CD14-positive monocyte (primary cell): ENCODE measurements at regions not wholly inside any gene's neighbourhood (a gene's known extent, or its start where the extent isn't known, plus 50 kb on each side); places are given as distances from the start of the nearest gene placed in this dataset.
A peak's percentile ranks its signal among the peaks of the same experiment; 100 is the strongest.
"Not testable (repeated sequence)": the region's sequence is repeated elsewhere in the genome, so short reads cannot be mapped to it uniquely, and the experiment has no call there.

ENCODE experiments used
- DNase-seq, 3 donors: peaks; one replicate each; pipeline ENCODE4 v3.0.0-alpha.2; 2011 to 2022
- H2AFZ ChIP-seq: 2 replicates; pipeline ENCODE4 v1.6.0; 2012; ENCODE audit warnings: mild to moderate bottlenecking, low read depth, low read length, inconsistent platforms; ENCODE audit not compliant: insufficient read depth, poor library complexity, severe bottlenecking
- H3K27ac ChIP-seq, 2 donors: 1 replicate in 1 of 2; 2 replicates in 1 of 2; pipeline ENCODE4 v1.5.1; 2012 to 2013; ENCODE audit warnings: low read length in 2 of 2, control low read depth in 1 of 2, inconsistent platforms in 1 of 2, low read depth in 1 of 2, mild to moderate bottlenecking in 1 of 2
- H3K27me3 ChIP-seq, 2 donors: one replicate each; pipeline versions ENCODE4 v1.6.0 to v1.6.1; 2011 to 2013; ENCODE audit warnings: low read length in 2 of 2; ENCODE audit not compliant: control insufficient read depth in 2 of 2, insufficient read depth in 2 of 2
- H3K36me3 ChIP-seq, 2 donors: replicated peaks in 1 of 2; 1 replicate in 1 of 2; 2 replicates in 1 of 2; pipeline versions ENCODE4 v1.5.1 to v1.6.1; 2012 to 2013; ENCODE audit warnings: low read length in 2 of 2, control low read depth in 1 of 2, inconsistent platforms in 1 of 2, mild to moderate bottlenecking in 1 of 2; ENCODE audit not compliant: insufficient read depth in 2 of 2, control insufficient read depth in 1 of 2
- H3K4me1 ChIP-seq, 2 donors: 1 replicate in 1 of 2; 2 replicates in 1 of 2; pipeline versions ENCODE4 v1.5.1 to v1.6.1; 2012 to 2013; ENCODE audit warnings: low read length in 2 of 2, control low read depth in 1 of 2, inconsistent platforms in 1 of 2, mild to moderate bottlenecking in 1 of 2, moderate library complexity in 1 of 2; ENCODE audit not compliant: insufficient read depth in 2 of 2, control insufficient read depth in 1 of 2
- H3K4me2 ChIP-seq: replicated peaks from 2 replicates; pipeline ENCODE3; 2012; ENCODE audit warnings: low read length, moderate library complexity, mild to moderate bottlenecking; ENCODE audit not compliant: poor library complexity, severe bottlenecking; ENCODE audit errors: extremely low read depth
- H3K4me3 ChIP-seq, 3 experiments: fragments of 200-600 bp in 1 of 3; sonication (generic) in 1 of 3; replicated peaks in 1 of 3; 1 replicate in 2 of 3; 2 replicates in 1 of 3; pipeline ENCODE4 v1.5.1; 2011 to 2013; ENCODE audit warnings: low read length in 3 of 3, mild to moderate bottlenecking in 3 of 3, control low read depth in 2 of 3, low read depth in 2 of 3, inconsistent platforms in 1 of 3, moderate library complexity in 1 of 3
- H3K79me2 ChIP-seq: 2 replicates; pipeline ENCODE4 v1.6.0; 2012; ENCODE audit warnings: mild to moderate bottlenecking, control low read depth, inconsistent platforms, low read length, moderate library complexity; ENCODE audit not compliant: insufficient read depth
- H3K9ac ChIP-seq: 2 replicates; pipeline ENCODE4 v1.6.0; 2017; ENCODE audit warnings: low read length, mild to moderate bottlenecking; ENCODE audit not compliant: insufficient read depth, poor library complexity, severe bottlenecking
- H3K9me3 ChIP-seq, 2 donors: replicated peaks in 1 of 2; 1 replicate in 1 of 2; 2 replicates in 1 of 2; pipeline versions ENCODE4 v1.5.1 to v1.6.1; 2012 to 2013; ENCODE audit warnings: low read length in 2 of 2, control low read depth in 1 of 2; ENCODE audit not compliant: control insufficient read depth in 1 of 2, insufficient read depth in 1 of 2
- H4K20me1 ChIP-seq: 2 replicates; pipeline ENCODE4 v1.6.0; 2012; ENCODE audit warnings: mild to moderate bottlenecking, low read length, control low read depth, moderate library complexity; ENCODE audit not compliant: insufficient read depth
- H3K27ac Mint-ChIP-seq, 7 donors: one replicate each; pipeline ENCODE4 v1.8.0; 2020; ENCODE audit warnings: mild to moderate bottlenecking in 7 of 7, mixed read lengths in 7 of 7, moderate library complexity in 6 of 7, inconsistent platforms in 2 of 7
- H3K27me3 Mint-ChIP-seq, 3 donors: one replicate each; pipeline ENCODE4 v1.8.0; 2021 to 2022; ENCODE audit warnings: low read depth in 3 of 3, mild to moderate bottlenecking in 3 of 3, mixed read lengths in 3 of 3, moderate library complexity in 3 of 3, inconsistent platforms in 1 of 3
- H3K36me3 Mint-ChIP-seq, 2 donors: one replicate each; pipeline ENCODE4 v1.8.0; 2020; ENCODE audit warnings: mixed read lengths in 2 of 2, inconsistent platforms in 1 of 2, mild to moderate bottlenecking in 1 of 2
- H3K4me1 Mint-ChIP-seq: one replicate; pipeline ENCODE4 v1.8.0; 2020; ENCODE audit warnings: mild to moderate bottlenecking, mixed read lengths
- H3K4me3 Mint-ChIP-seq, 2 donors: one replicate each; pipeline ENCODE4 v1.8.0; 2020; ENCODE audit warnings: mild to moderate bottlenecking in 2 of 2, mixed read lengths in 2 of 2, moderate library complexity in 1 of 2
- H3K9me3 Mint-ChIP-seq, 7 donors: one replicate each; pipeline ENCODE4 v1.8.0; 2020 to 2022; ENCODE audit warnings: mixed read lengths in 7 of 7, mild to moderate bottlenecking in 6 of 7, moderate library complexity in 6 of 7, inconsistent platforms in 2 of 7
- WGBS: methylation state at CpG from one replicate; pipeline ENCODE4 v1.1.5; 2013; ENCODE audit warnings: missing lambda C conversion rate; ENCODE audit not compliant: insufficient coverage; 5-methylcytosine and 5-hydroxymethylcytosine counted together
- intact Hi-C, 2 donors: fragments of 100-400 bp; cut with micrococcal nuclease; formaldehyde crosslinking; loops; one replicate each; pipeline versions ENCODE4 v1.15.0 to v1.15.1; 2023

GRCh38 chr22:11609193-11609592 is 3918.8 kb upstream of the OR11H1 start:
- H3K9me3 ChIP-seq, result peaks cover 72 to 77% of the 10 kb centered on the region in 2 donors
- H3K4me3 Mint-ChIP-seq, H2AFZ ChIP-seq, H3K27ac Mint-ChIP-seq, H3K36me3 ChIP-seq, H3K4me1 Mint-ChIP-seq, DNase-seq, H3K27me3 ChIP-seq, intact Hi-C loops, H3K4me2 ChIP-seq, H3K27ac ChIP-seq, H3K27me3 Mint-ChIP-seq, H3K36me3 Mint-ChIP-seq, H3K79me2 ChIP-seq, H4K20me1 ChIP-seq, H3K9ac ChIP-seq, H3K4me3 ChIP-seq, H3K4me1 ChIP-seq: not testable (repeated sequence)
- WGBS, result 100% methylated on average over 3 of the region's 4 CpGs
- peaks cover 48 to 82% (median 76%) of the 10 kb centered on the region in 7 donors for H3K9me3 Mint-ChIP-seq

- H3K9me3 ChIP-seq, result peaks cover 73 to 75% of the 10 kb centered on the region in 2 donors
Observed at GRCh38 chr22:11611280-11611679, 3916.7 kb upstream of the OR11H1 start.

DNA sequence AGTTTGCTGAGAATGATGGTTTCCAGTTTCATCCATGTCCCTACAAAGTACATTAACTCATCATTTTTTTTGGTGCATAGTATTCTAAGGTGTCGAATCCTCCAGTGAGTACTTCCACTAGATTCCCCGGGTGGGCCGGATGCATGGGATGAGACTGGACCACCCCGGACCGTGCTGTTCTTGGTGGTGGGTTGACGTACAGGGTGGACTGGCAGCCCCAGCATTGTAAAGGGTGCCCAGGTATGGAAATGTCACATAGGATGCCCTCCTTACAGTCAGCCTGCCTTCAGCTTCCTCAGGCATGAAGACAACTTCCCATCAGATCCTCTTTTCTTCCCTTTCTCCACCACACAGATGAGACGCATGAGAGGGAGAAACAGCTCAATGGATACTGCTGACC is 3916.1 kb upstream of the OR11H1 start:
- H3K4me2 ChIP-seq, H3K4me3 ChIP-seq, H3K36me3 ChIP-seq, H2AFZ ChIP-seq, H3K4me1 ChIP-seq, DNase-seq, H3K27ac Mint-ChIP-seq, H3K4me3 Mint-ChIP-seq, H3K27ac ChIP-seq, H4K20me1 ChIP-seq, H3K27me3 ChIP-seq, H3K4me1 Mint-ChIP-seq, H3K27me3 Mint-ChIP-seq, H3K36me3 Mint-ChIP-seq, H3K79me2 ChIP-seq, H3K9ac ChIP-seq, intact Hi-C loops: not testable (repeated sequence)
- WGBS, result 88% methylated on average over 6 of the region's 7 CpGs
- peaks cover 41 to 81% (median 79%) of the 10 kb centered on the region in 7 donors for H3K9me3 Mint-ChIP-seq
- H3K9me3 ChIP-seq, result peaks cover 71 to 75% of the 10 kb centered on the region in 2 donors

More at GRCh38 chr22:11611280-11611679, 3916.7 kb upstream of the OR11H1 start:
- H2AFZ ChIP-seq, DNase-seq, H3K4me3 Mint-ChIP-seq, H3K27me3 ChIP-seq, intact Hi-C loops, H3K4me2 ChIP-seq, H3K36me3 Mint-ChIP-seq, H3K27ac Mint-ChIP-seq, H4K20me1 ChIP-seq, H3K36me3 ChIP-seq, H3K4me3 ChIP-seq, H3K4me1 Mint-ChIP-seq, H3K4me1 ChIP-seq, H3K27me3 Mint-ChIP-seq, H3K79me2 ChIP-seq, H3K9ac ChIP-seq, H3K27ac ChIP-seq: not testable (repeated sequence)
- no CpG with 5 or more reads among the region's 20 CpGs for WGBS
- peaks cover 41 to 81% (median 79%) of the 10 kb centered on the region in 7 donors for H3K9me3 Mint-ChIP-seq

DNA sequence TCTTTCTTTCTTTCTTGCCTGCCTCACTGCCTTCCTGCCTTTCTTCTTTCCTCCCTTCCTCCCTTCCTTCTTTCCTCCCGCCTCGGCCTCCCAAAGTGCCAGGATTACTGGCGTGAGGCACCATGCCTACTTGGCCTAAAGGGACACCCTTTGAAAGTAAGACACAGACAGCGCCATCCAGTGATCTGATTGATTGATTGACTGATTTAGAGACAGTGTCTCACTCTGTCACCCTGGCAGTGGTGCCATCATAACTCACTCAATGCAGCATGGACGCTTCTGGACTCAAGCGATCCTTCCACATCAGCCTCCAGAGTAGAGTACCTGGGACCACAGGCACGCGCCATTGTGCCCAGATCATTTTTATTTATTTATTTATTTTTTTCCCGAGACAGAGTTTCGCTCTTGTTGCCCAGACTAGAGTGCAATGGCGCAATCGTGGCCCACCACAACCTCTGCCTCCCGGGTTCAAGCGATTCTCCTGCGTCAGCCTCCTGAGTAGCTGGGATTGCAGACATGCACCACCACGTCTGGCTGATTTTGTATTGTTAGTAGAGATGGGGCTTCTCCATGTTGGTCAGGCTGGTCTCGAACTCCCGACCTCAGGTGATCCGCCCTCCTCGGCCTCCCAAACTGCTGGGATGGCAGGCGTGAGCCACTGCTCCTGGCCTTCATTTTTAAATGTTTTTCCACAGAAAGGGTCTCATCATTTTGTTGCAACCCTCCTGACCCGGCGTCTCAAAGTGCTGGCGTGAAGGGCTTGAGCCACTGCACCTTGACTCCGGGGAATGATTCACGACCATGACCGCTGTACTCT is 3914.7 kb upstream of the OR11H1 start:
- H3K9me3 Mint-ChIP-seq, result peaks cover 47 to 87% (median 86%) of the 10 kb centered on the region in 7 donors
- 90% methylated on average over 20 of the region's 27 CpGs for WGBS

More for the DNA sequence above, 3914.7 kb upstream of the OR11H1 start:
- H3K4me1 ChIP-seq, H3K36me3 ChIP-seq, H3K4me3 ChIP-seq, H3K4me1 Mint-ChIP-seq, intact Hi-C loops, H3K4me3 Mint-ChIP-seq, H3K27ac ChIP-seq, H3K36me3 Mint-ChIP-seq, H3K79me2 ChIP-seq, H3K27me3 Mint-ChIP-seq, H2AFZ ChIP-seq, H3K4me2 ChIP-seq, H3K9ac ChIP-seq, H3K27me3 ChIP-seq, H4K20me1 ChIP-seq, DNase-seq: not testable (repeated sequence)
- H3K27ac Mint-ChIP-seq, result peak overlapping the region in 2 of 7 donors; percentile 4 to 60
- peaks cover 78 to 81% of the 10 kb centered on the region in 2 donors for H3K9me3 ChIP-seq
